ENCODE measurements at regions not wholly inside any gene's neighbourhood (a gene's known extent, or its start where the extent isn't known, plus 50 kb on each side); places are given as distances from the start of the nearest gene placed in this dataset.
"Not testable (repeated sequence)": the region's sequence is repeated elsewhere in the genome, so short reads cannot be mapped to it uniquely, and the experiment has no call there.

- in situ Hi-C loops (cut with HindIII; ENCODE audit: low pct_unique_long_range_greater_than_20kb, low sequenced_read_pairs), result no loop called here
- DNase-seq (ENCODE audit: low read depth, low spot score), result no peak
These were observed 70.1 kb downstream of the FBXO4 start for GRCh38 chr5:41995193-41995592.

GRCh38 chr5:42001673-42002072, 76.6 kb downstream of the FBXO4 start:
- in situ Hi-C loops (cut with HindIII; ENCODE audit: low pct_unique_long_range_greater_than_20kb, low sequenced_read_pairs), result no loop called here
- DNase-seq (ENCODE audit: low read depth, low spot score), result no peak

- DNase-seq (ENCODE audit: low read depth, low spot score); in situ Hi-C loops (cut with HindIII; ENCODE audit: low pct_unique_long_range_greater_than_20kb, low sequenced_read_pairs): not testable (repeated sequence)
These were observed 78.8 kb downstream of the FBXO4 start for GRCh38 chr5:42003852-42004251.

GRCh38 chr5:42005561-42006153, 80.6 kb downstream of the FBXO4 start:
- DNase-seq (ENCODE audit: low read depth, low spot score), result peak; percentile 68
- in situ Hi-C loops (cut with HindIII; ENCODE audit: low pct_unique_long_range_greater_than_20kb, low sequenced_read_pairs), result no loop called here

GRCh38 chr5:42013561-42013960, 88.5 kb downstream of the FBXO4 start:
- in situ Hi-C loops (cut with HindIII; ENCODE audit: low pct_unique_long_range_greater_than_20kb, low sequenced_read_pairs), result no loop called here
- DNase-seq (ENCODE audit: low read depth, low spot score), result no peak

GRCh38 chr5:42015254-42015653, 90.2 kb downstream of the FBXO4 start:
- in situ Hi-C loops (cut with HindIII; ENCODE audit: low pct_unique_long_range_greater_than_20kb, low sequenced_read_pairs), result no loop called here
- peak; percentile 73 for DNase-seq (ENCODE audit: low read depth, low spot score)

GRCh38 chr5:42015681-42016080, 90.6 kb downstream of the FBXO4 start:
- DNase-seq (ENCODE audit: low read depth, low spot score), result no peak
- in situ Hi-C loops (cut with HindIII; ENCODE audit: low pct_unique_long_range_greater_than_20kb, low sequenced_read_pairs), result no loop called here

- DNase-seq (ENCODE audit: low read depth, low spot score), result peak; percentile 74
- in situ Hi-C loops (cut with HindIII; ENCODE audit: low pct_unique_long_range_greater_than_20kb, low sequenced_read_pairs), result no loop called here
These were observed 95.9 kb downstream of the FBXO4 start for GRCh38 chr5:42020788-42021530.

GRCh38 chr5:42021923-42022322, 96.8 kb downstream of the FBXO4 start:
- in situ Hi-C loops (cut with HindIII; ENCODE audit: low pct_unique_long_range_greater_than_20kb, low sequenced_read_pairs), result no loop called here
- DNase-seq (ENCODE audit: low read depth, low spot score), result peak; percentile 76

- DNase-seq (ENCODE audit: low read depth, low spot score), result peak; percentile 43
- in situ Hi-C loops (cut with HindIII; ENCODE audit: low pct_unique_long_range_greater_than_20kb, low sequenced_read_pairs), result no loop called here
These were observed 97.4 kb downstream of the FBXO4 start for GRCh38 chr5:42022383-42022972.

- in situ Hi-C loops (cut with HindIII; ENCODE audit: low pct_unique_long_range_greater_than_20kb, low sequenced_read_pairs), result no loop called here
- DNase-seq (ENCODE audit: low read depth, low spot score), result peak; percentile 67
These were observed 101.4 kb downstream of the FBXO4 start for GRCh38 chr5:42026446-42026845.

GRCh38 chr5:42032137-42032536, 107.1 kb downstream of the FBXO4 start:
- in situ Hi-C loops (cut with HindIII; ENCODE audit: low pct_unique_long_range_greater_than_20kb, low sequenced_read_pairs), result no loop called here
- DNase-seq (ENCODE audit: low read depth, low spot score), result no peak

GRCh38 chr5:42035526-42035925, 110.4 kb downstream of the FBXO4 start:
- in situ Hi-C loops (cut with HindIII; ENCODE audit: low pct_unique_long_range_greater_than_20kb, low sequenced_read_pairs), result no loop called here

GRCh38 chr5:42036379-42036778, 111.3 kb downstream of the FBXO4 start:
- in situ Hi-C loops (cut with HindIII; ENCODE audit: low pct_unique_long_range_greater_than_20kb, low sequenced_read_pairs), result no loop called here
- DNase-seq (ENCODE audit: low read depth, low spot score), result no peak

More at GRCh38 chr5:42035526-42035925, 110.4 kb downstream of the FBXO4 start:
- peak; percentile 19 for DNase-seq (ENCODE audit: low read depth, low spot score)

GRCh38 chr5:42037379-42037932, 112.4 kb downstream of the FBXO4 start:
- no peak for DNase-seq (ENCODE audit: low read depth, low spot score)
- in situ Hi-C loops (cut with HindIII; ENCODE audit: low pct_unique_long_range_greater_than_20kb, low sequenced_read_pairs), result no loop called here

- in situ Hi-C loops (cut with HindIII; ENCODE audit: low pct_unique_long_range_greater_than_20kb, low sequenced_read_pairs), result no loop called here
- DNase-seq (ENCODE audit: low read depth, low spot score), result no peak
These were observed 118.3 kb downstream of the FBXO4 start for GRCh38 chr5:42043400-42043799.

- DNase-seq (ENCODE audit: low read depth, low spot score), result peak; percentile 89
- in situ Hi-C loops (cut with HindIII; ENCODE audit: low pct_unique_long_range_greater_than_20kb, low sequenced_read_pairs), result no loop called here
These were observed 132.2 kb downstream of the FBXO4 start for GRCh38 chr5:42057254-42057690.

GRCh38 chr5:42059291-42059690, 134.2 kb downstream of the FBXO4 start:
- in situ Hi-C loops (cut with HindIII; ENCODE audit: low pct_unique_long_range_greater_than_20kb, low sequenced_read_pairs), result no loop called here

More at GRCh38 chr5:42059291-42059690, 134.2 kb downstream of the FBXO4 start:
- DNase-seq (ENCODE audit: low read depth, low spot score), result peak; percentile 89
